ENCODE measurements at regions not wholly inside any gene's neighbourhood (a gene's known extent, or its start where the extent isn't known, plus 50 kb on each side); places are given as distances from the start of the nearest gene placed in this dataset.

GRCh38 chr14:106286697-106287290, 760.4 kb downstream of the TMEM121 start:
- H3K9ac ChIP-seq (replicated peaks; ENCODE audit: extremely low read depth, insufficient read depth, low read length): no peak overlapping the region
- H2AFZ ChIP-seq (ENCODE audit: low read depth, low read length): no peak overlapping the region
- H3K4me3 ChIP-seq (replicated peaks in 1 of 3; ENCODE audit: insufficient read depth in 1 of 3, low read depth in 1 of 3, low read length in 3 of 3): no peak overlapping the region
- no peaks in the 10 kb centered on the region for H3K27me3 ChIP-seq (ENCODE audit: control insufficient read depth in 2 of 2, insufficient read depth in 2 of 2, low read length in 2 of 2)
- H3K9me1 ChIP-seq (replicated peaks; ENCODE audit: control insufficient read depth, extremely low read depth, insufficient read depth, low read length): no peaks in the 10 kb centered on the region
- H4K20me1 ChIP-seq (replicated peaks; ENCODE audit: control insufficient read depth, extremely low read depth, insufficient read depth, low read length): no peaks in the 10 kb centered on the region
- dilution Hi-C loops (cut with MboI; ENCODE audit: extremely low pct_ligation_motif_present, low sequenced_read_pairs): no loop called here
- POLR2A ChIA-PET: no interaction called here
- no TSS peak for BruUV-seq (replicated peaks)
- no peaks in the 10 kb centered on the region for H3K36me3 ChIP-seq (ENCODE audit: control insufficient read depth in 2 of 2, extremely low read depth in 1 of 2, insufficient read depth in 2 of 2, low read length in 2 of 2)
- no peak for TF ChIP-seq MAX (IDR thresholded peaks at IDR 0.05; ENCODE audit: insufficient read depth, insufficient read length)
- TF ChIP-seq CTCF (IDR thresholded peaks at IDR 0.05; ENCODE audit: extremely low read depth in 1 of 2, insufficient read depth in 1 of 2, low read depth in 1 of 2, low read length in 2 of 2): no peak
- TF ChIP-seq MYC (IDR thresholded peaks at IDR 0.05; ENCODE audit: low read depth, low read length): no peak
- TF ChIP-seq POLR2A (IDR thresholded peaks at IDR 0.05; ENCODE audit: low read depth, low read length): no peak
- no peak for TF ChIP-seq FOS (IDR thresholded peaks at IDR 0.05; ENCODE audit: borderline replicate concordance, insufficient read depth, low read length)
- CTCF ChIA-PET: no interaction called here
- H3K27ac ChIP-seq (ENCODE audit: insufficient read depth, low read depth, low read length): no peak overlapping the region
- no peak for FAIRE-seq
- H3K79me2 ChIP-seq (ENCODE audit: control insufficient read depth, insufficient read depth, low read length): no peaks in the 10 kb centered on the region
- no peaks in the 10 kb centered on the region for H3K4me1 ChIP-seq (ENCODE audit: control insufficient read depth, extremely low read depth, insufficient read depth, low read length)
- intact Hi-C loops (cut with micrococcal nuclease): no loop called here
- H3K4me2 ChIP-seq (ENCODE audit: insufficient read depth, low read length): no peak overlapping the region
- no peak for DNase-seq (ENCODE audit: low read depth, low spot score)
- H3K9me3 ChIP-seq (replicated peaks; ENCODE audit: control insufficient read depth, insufficient read depth, low read length): no peaks in the 10 kb centered on the region

- DNase-seq (ENCODE audit: low read depth, low spot score): no peak
- no peak overlapping the region for H3K27ac ChIP-seq (ENCODE audit: insufficient read depth, low read depth, low read length)
- intact Hi-C loops (cut with micrococcal nuclease) (no loop called here), dilution Hi-C loops (cut with MboI; ENCODE audit: extremely low pct_ligation_motif_present, low sequenced_read_pairs) (no loop called here)
- FAIRE-seq: no peak
- no peaks in the 10 kb centered on the region for H3K79me2 ChIP-seq (ENCODE audit: control insufficient read depth, insufficient read depth, low read length)
- no peak overlapping the region for H2AFZ ChIP-seq (ENCODE audit: low read depth, low read length)
- no peaks in the 10 kb centered on the region for H3K36me3 ChIP-seq (ENCODE audit: control insufficient read depth in 2 of 2, extremely low read depth in 1 of 2, insufficient read depth in 2 of 2, low read length in 2 of 2)
- H3K4me3 ChIP-seq (replicated peaks in 1 of 3; ENCODE audit: insufficient read depth in 1 of 3, low read depth in 1 of 3, low read length in 3 of 3): no peak overlapping the region
- ChIA-PET CTCF (no interaction called here), POLR2A (no interaction called here)
- H3K9me1 ChIP-seq (replicated peaks; ENCODE audit: control insufficient read depth, extremely low read depth, insufficient read depth, low read length): no peaks in the 10 kb centered on the region
- no peaks in the 10 kb centered on the region for H3K27me3 ChIP-seq (ENCODE audit: control insufficient read depth in 2 of 2, insufficient read depth in 2 of 2, low read length in 2 of 2)
- no peaks in the 10 kb centered on the region for H4K20me1 ChIP-seq (replicated peaks; ENCODE audit: control insufficient read depth, extremely low read depth, insufficient read depth, low read length)
- TF ChIP-seq GATA2 (IDR thresholded peaks at IDR 0.05; ENCODE audit: insufficient read depth, insufficient read length, low read depth, low read length): no peak
- TF ChIP-seq POLR2AphosphoS5 (IDR thresholded peaks at IDR 0.05; ENCODE audit: insufficient read depth, low read depth, low read length): no peak
- TF ChIP-seq POLR2A (IDR thresholded peaks at IDR 0.05; ENCODE audit: low read depth, low read length): no peak
- no peak for TF ChIP-seq JUN (IDR thresholded peaks at IDR 0.05; ENCODE audit: borderline replicate concordance, insufficient read depth, insufficient read length, low read depth)
- no peak for TF ChIP-seq CTCF (IDR thresholded peaks at IDR 0.05; ENCODE audit: extremely low read depth in 1 of 2, insufficient read depth in 1 of 2, low read depth in 1 of 2, low read length in 2 of 2)
- no peak for TF ChIP-seq EZH2 (IDR thresholded peaks at IDR 0.05; ENCODE audit: borderline replicate concordance, low read depth, low read length, severe bottlenecking)
- H3K9me3 ChIP-seq (replicated peaks; ENCODE audit: control insufficient read depth, insufficient read depth, low read length): no peaks in the 10 kb centered on the region
- H3K4me2 ChIP-seq (ENCODE audit: insufficient read depth, low read length): no peak overlapping the region
- no TSS peak for BruUV-seq (replicated peaks)
- H3K4me1 ChIP-seq (ENCODE audit: control insufficient read depth, extremely low read depth, insufficient read depth, low read length): no peaks in the 10 kb centered on the region
- no peak overlapping the region for H3K9ac ChIP-seq (replicated peaks; ENCODE audit: extremely low read depth, insufficient read depth, low read length)
Measured at GRCh38 chr14:106287506-106287905, 761.1 kb downstream of the TMEM121 start.

Data from endothelial cell of umbilical vein (primary cell).